ENCODE measurements at regions not wholly inside any gene's neighbourhood (a gene's known extent, or its start where the extent isn't known, plus 50 kb on each side); places are given as distances from the start of the nearest gene placed in this dataset.

- DNase-seq (ENCODE audit: low spot score), result no peak
Observed at GRCh38 chr13:68490594-68490993, 1260.5 kb upstream of the PCDH9 start.

GRCh38 chr13:68481130-68481529 is 1251.0 kb upstream of the PCDH9 start:
- DNase-seq (ENCODE audit: low spot score), result no peak

- DNase-seq (ENCODE audit: low spot score), result no peak
Observed at GRCh38 chr13:68473834-68474326, 1243.7 kb upstream of the PCDH9 start.

GRCh38 chr13:68467160-68467559 is 1237.0 kb upstream of the PCDH9 start:
- no peak for DNase-seq (ENCODE audit: low spot score)

DNA sequence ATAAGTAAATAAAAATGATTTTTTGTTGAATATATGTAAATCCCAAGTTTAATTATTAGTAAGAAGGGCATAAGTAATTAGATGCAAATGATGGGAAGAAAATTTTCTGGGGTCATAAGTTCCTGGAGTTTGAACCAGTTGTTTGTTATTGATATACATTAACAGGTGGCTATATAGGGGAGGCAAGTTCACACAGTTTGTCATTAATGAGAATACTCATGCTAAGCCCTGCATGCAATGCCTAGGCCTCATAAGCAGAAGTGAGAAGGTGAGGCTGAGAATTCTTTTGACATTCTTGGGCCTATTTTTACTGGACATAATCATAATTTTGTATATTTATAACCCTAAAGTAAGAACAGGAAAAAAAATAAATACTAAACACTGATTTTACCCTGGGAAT is 1210.7 kb upstream of the PCDH9 start:
- DNase-seq (ENCODE audit: low spot score), result no peak

GRCh38 chr13:68439817-68440216 is 1209.7 kb upstream of the PCDH9 start:
- no peak for DNase-seq (ENCODE audit: low spot score)

- no peak for DNase-seq (ENCODE audit: low spot score)
Observed at GRCh38 chr13:68428292-68428691, 1198.2 kb upstream of the PCDH9 start.

DNA sequence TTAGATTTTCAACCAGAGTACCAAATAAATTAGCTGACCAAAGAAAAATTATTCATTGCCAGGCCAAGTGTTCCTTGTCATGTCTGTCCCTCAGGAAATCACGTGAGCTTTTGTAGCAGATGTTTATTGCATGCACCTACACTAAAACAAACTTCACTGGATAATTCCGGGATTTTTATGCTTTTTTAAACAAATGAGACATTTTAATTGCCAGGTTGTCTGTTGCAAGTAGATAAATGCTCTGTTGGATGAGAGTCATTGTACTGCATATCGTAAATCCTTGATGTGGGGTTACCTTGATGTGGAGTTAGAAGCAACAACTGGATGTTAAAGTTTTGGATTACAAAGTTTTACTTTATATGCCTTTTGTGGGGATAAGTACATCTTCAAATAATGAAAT is 1187.7 kb upstream of the PCDH9 start:
- DNase-seq (ENCODE audit: low spot score), result no peak

DNA sequence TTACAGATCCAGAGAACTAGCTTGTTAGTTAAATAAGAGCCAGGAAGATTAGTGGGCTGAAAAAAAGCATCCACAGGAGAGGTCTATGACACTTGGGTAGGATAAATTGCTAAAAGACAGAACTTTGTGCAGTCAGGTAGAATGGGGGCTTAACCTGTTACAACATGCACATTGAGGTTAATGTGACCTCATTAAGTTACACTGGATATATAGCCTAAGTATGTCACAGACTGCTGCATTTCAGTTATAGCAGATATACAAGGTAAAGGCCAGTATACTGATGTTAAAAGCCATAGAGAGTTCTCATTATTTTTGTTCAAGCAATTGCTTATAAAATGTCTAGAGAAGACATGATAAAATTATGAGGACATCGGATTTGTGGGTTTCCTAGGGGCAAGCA is 1179.9 kb upstream of the PCDH9 start:
- DNase-seq (ENCODE audit: low spot score), result no peak

- no peak for DNase-seq (ENCODE audit: low spot score)
Observed at GRCh38 chr13:68390987-68391386, 1160.9 kb upstream of the PCDH9 start.

DNA sequence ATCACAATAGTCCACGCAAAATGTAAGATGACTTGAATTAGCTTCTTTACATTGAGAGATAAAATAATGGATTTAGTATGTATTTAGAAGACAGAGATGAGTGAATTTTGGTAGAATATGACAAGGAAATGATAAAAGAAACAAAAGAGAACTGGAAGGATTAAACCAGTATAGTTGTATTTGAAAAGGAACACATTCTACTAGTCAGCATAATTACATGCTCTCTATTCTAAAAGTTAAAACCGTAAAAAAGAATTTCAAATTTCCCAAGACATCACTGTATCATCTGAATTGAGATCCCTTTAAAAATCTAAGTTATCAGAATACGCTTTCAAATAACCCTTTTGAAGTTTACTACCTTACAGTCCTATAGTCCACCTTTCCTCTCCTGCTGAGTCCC is 1156.7 kb upstream of the PCDH9 start:
- no peak for DNase-seq (ENCODE audit: low spot score)

GRCh38 chr13:68380041-68380973 is 1150.2 kb upstream of the PCDH9 start:
- DNase-seq (ENCODE audit: low spot score), result no peak

- no peak for DNase-seq (ENCODE audit: low spot score)
Observed at GRCh38 chr13:68378294-68378693, 1148.2 kb upstream of the PCDH9 start.

DNA sequence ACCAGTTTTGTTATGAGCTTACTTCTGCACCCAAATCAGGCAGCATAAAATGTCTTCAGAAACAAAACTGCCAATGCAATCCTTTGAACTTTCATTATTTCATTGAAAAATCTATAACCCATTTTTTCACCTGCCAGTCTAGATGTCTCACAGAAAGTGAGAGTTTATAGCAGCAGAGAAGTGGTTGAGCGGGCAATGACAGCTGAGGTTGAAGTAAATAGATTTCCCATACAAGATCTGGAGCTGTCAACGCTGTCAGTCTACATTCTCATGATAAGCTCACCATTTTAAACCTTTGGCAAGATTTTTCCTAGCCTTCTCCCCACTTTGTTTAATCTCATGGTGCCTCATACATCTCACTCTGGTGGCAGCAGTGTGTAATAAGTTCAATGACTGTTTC is 1144.9 kb upstream of the PCDH9 start:
- DNase-seq (ENCODE audit: low spot score), result no peak

DNA sequence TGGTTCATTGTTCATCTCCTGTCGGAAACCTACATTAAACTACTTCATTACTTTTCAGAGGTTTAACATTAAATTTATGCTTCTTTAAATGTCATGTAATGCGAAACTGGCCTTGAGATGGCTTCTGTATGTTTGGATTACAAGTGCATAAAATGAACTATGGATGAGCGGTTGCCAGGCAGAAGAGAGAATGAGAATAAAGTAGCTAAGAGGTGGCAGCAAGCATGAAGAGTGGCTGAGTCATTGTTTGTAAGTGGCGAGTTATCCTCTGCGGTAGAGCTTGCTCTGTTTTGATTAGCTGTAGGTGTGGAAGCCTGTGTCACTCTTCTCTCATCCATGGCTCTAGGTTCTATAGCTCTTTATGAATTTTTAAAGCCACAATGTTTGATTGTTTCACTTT is 1139.6 kb upstream of the PCDH9 start:
- no peak for DNase-seq (ENCODE audit: low spot score)

DNA sequence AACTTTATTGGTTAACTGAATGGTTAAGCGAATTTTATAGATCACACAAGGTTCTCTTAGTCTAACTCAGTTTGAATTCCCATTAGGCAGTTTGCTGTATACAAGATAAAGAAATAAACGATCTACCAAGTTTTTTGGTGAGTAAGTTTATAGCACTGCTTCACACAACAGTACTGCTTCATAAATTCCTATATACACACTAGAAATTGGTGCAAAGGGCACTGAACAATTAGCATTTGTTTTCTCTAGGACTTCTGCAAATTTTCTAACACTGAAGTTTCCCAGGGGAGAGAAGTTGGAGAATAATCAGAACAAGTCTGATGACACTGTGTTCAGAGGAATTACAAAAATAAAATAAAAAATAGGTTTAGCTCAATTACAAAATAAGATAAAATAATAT is 1138.8 kb upstream of the PCDH9 start:
- no peak for DNase-seq (ENCODE audit: low spot score)

- no peak for DNase-seq (ENCODE audit: low spot score)
Observed at GRCh38 chr13:68359105-68359504, 1129.0 kb upstream of the PCDH9 start.

DNA sequence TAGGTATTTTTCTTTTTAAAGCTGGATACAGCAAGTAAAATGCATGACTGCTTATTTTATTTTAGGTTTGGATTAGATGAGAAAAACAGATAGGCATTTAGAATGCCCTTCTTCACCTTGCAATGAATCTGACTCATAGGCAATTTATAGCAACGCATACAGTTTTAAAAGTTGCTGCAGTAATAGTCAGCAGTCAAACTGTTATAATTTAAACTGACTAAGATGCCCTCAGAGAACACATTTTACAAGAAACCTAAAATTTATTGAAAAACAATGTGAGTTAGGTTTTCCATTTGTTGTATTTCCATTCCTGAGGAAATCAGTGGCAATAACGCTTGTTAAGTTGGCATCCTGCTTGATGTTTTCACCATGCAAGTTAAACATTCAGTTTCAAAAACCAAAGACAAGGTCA is 1128.2 kb upstream of the PCDH9 start:
- no peak for DNase-seq (ENCODE audit: low spot score)

DNA sequence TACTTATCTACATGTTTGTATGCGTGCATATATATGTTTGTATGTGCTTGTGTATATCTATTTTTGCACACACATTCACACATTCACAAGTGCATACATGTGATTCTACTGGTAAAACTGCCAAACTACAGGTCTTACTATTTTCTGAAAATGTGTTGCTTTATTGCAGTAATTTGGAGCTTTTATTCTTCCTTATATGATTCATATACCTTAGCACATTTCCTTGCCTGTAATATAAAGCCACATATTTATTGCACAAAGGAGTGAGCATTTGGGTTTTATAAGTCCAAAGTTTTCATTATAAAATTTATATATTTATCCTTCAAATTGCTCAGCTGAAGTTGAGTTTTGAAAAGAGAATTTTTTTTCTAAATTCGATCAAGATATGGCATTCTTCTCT is 1120.4 kb upstream of the PCDH9 start:
- no peak for DNase-seq (ENCODE audit: low spot score)

GRCh38 chr13:68347220-68347619 is 1117.1 kb upstream of the PCDH9 start:
- DNase-seq (ENCODE audit: low spot score), result no peak

DNA sequence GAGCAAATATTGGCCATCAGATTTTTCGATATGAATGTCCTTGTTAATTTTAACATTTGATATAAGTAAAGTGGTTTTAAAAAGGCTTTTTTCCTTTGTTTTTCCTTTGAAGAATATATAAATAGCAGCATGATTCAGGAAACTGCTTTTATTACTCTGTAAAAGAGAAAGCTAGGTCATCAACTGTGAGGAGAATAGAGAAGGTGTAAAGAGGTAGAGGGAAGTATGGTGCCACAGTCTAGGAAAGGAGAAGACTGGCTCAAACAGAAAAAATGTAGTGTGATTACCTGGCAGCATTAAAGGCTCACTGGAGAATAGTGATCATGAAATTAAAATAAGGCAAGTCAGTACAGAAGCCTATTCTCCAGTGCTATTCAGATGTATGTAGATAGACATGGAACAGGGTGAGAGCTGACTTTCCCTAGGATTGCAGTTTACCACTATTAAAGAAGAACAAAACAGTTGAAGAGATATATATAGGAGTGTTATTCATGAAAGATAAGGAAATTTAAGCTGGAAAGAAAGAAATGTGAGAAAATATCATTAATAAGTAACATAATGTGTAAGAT is 1115.9 kb upstream of the PCDH9 start:
- DNase-seq (ENCODE audit: low spot score), result no peak

- DNase-seq (ENCODE audit: low spot score), result no peak
Observed at GRCh38 chr13:68323124-68323523, 1093.0 kb upstream of the PCDH9 start.

GRCh38 chr13:68319384-68319783 is 1089.2 kb upstream of the PCDH9 start:
- no peak for DNase-seq (ENCODE audit: low spot score)

All from GM03348 (cell line).